Spleen (tissue), 11 donors: ENCODE measurements at regions not wholly inside any gene's neighbourhood (a gene's known extent, or its start where the extent isn't known, plus 50 kb on each side); places are given as distances from the start of the nearest gene placed in this dataset.

Experiments
- DNase-seq: peaks from one replicate; pipeline ENCODE4 v3.0.0-alpha.2; 2020
- H3K27ac ChIP-seq, 8 donors: fragments of 200-600 bp; sonication (generic) in 7 of 8; 1 replicate in 4 of 8; 2 replicates in 4 of 8; pipeline versions ENCODE4 v1.5.0 to v1.8.0; 2016 to 2021; ENCODE audit warnings: inconsistent platforms in 4 of 8, mild to moderate bottlenecking in 4 of 8, moderate library complexity in 1 of 8
- H3K27me3 ChIP-seq, 7 donors: fragments of 200-600 bp; sonication (generic) in 6 of 7; replicated peaks in 1 of 7; 1 replicate in 4 of 7; 2 replicates in 3 of 7; pipeline versions ENCODE4 v1.5.0 to v1.8.0; 2016 to 2021; ENCODE audit warnings: inconsistent platforms in 3 of 7, mild to moderate bottlenecking in 1 of 7
- H3K36me3 ChIP-seq, 6 donors: fragments of 200-600 bp; sonication (generic) in 5 of 6; 1 replicate in 4 of 6; 2 replicates in 2 of 6; pipeline versions ENCODE4 v1.5.0 to v1.8.0; 2016 to 2021; ENCODE audit warnings: inconsistent platforms in 2 of 6
- H3K4me1 ChIP-seq, 6 donors: fragments of 200-600 bp; sonication (generic) in 5 of 6; 1 replicate in 3 of 6; 2 replicates in 3 of 6; pipeline versions ENCODE4 v1.5.0 to v1.8.0; 2016 to 2021; ENCODE audit warnings: inconsistent platforms in 3 of 6
- H3K4me3 ChIP-seq, 8 donors: fragments of 200-600 bp; sonication (generic) in 7 of 8; 1 replicate in 4 of 8; 2 replicates in 4 of 8; pipeline versions ENCODE4 v1.5.0 to v1.8.0; 2016 to 2021; ENCODE audit warnings: inconsistent platforms in 4 of 8, mild to moderate bottlenecking in 4 of 8, moderate library complexity in 2 of 8
- H3K9me3 ChIP-seq, 8 donors: fragments of 200-600 bp; sonication (generic) in 7 of 8; 1 replicate in 4 of 8; 2 replicates in 4 of 8; pipeline versions ENCODE4 v1.5.0 to v1.8.0; 2016 to 2021; ENCODE audit warnings: inconsistent platforms in 4 of 8
- CTCF ChIP-seq, 11 experiments: fragments of 200-600 bp in 7 of 11; fragments of 450-650 bp in 4 of 11; sonication (generic) in 4 of 11; IDR thresholded peaks in 8 of 11; conservative IDR thresholded peaks in 3 of 11; 1 replicate in 7 of 11; 2 replicates in 4 of 11; pipeline versions ENCODE4 v1.4.0 to v1.8.0; 2016 to 2021; ENCODE audit warnings: antibody characterized with exemption in 11 of 11, inconsistent platforms in 4 of 11, mild to moderate bottlenecking in 1 of 11
- POLR2A ChIP-seq, 3 donors: fragments of 450-650 bp; IDR thresholded peaks; one replicate each; pipeline ENCODE4 v1.5.1; 2017; ENCODE audit warnings: antibody characterized with exemption in 3 of 3, mild to moderate bottlenecking in 1 of 3
- POLR2AphosphoS5 ChIP-seq, 3 donors: sonication (generic); formaldehyde crosslinking; IDR thresholded peaks; one replicate each; pipeline ENCODE4 v1.5.1; 2017; ENCODE audit warnings: antibody characterized with exemption in 3 of 3
- WGBS, 5 donors: extraction: QIAGEN DNeasy Blood & Tissue Kit in 3 of 5; methylation state at CpG; one replicate each; pipeline versions ENCODE4 v1.1.5 to v1.1.7; 2013 to 2018; 5-methylcytosine and 5-hydroxymethylcytosine counted together
- intact Hi-C: fragments of 100-400 bp; cut with DNase I; formaldehyde crosslinking; loops from one replicate; pipeline ENCODE4 v1.15.0; 2023; ENCODE audit warnings: low total_unique reads
- donor health status: healthy with polysubstance abuse.
- donor health status: DM: no; HTN: no; CAD: no; lungs with moderate emphysema.
- donor health status: DM: no; HTN: no; CAD: no.
- donor health status: Bipolar disorder and iron deficiency.
- donor health status: healthy.
- donor health status: DM: no; HTN: no; CAD: no.
- donor health status: DM: yes; HTN: yes; CAD: no.

- intact Hi-C loops: no loop called here
- H3K4me1 ChIP-seq: no peaks in the 10 kb centered on the region
- no peaks in the 10 kb centered on the region for H3K36me3 ChIP-seq
- no peaks in the 10 kb centered on the region for H3K27me3 ChIP-seq
- no peak overlapping the region for H3K27ac ChIP-seq
- TF ChIP-seq POLR2AphosphoS5 (IDR thresholded peaks at IDR 0.05) (no peak), CTCF (IDR thresholded peaks at IDR 0.05 in 8 of 11, conservative IDR thresholded peaks at IDR 0.05 in 3 of 11) (no peak), POLR2A (IDR thresholded peaks at IDR 0.05) (no peak)
- peaks cover 0 to 18% (median 6%) of the 10 kb centered on the region in 8 donors for H3K9me3 ChIP-seq
- WGBS, 5 donors: 0 to 43% (median 0%) methylated on average over 1 of the region's 1 CpG
- DNase-seq: no peak
- no peak overlapping the region for H3K4me3 ChIP-seq
These were observed 470.3 kb downstream of the PCDH20 start for GRCh38 chr13:60945396-60945795.

GRCh38 chr13:60944863-60945262 is 470.8 kb downstream of the PCDH20 start:
- TF ChIP-seq CTCF (IDR thresholded peaks at IDR 0.05 in 8 of 11, conservative IDR thresholded peaks at IDR 0.05 in 3 of 11) (no peak), POLR2A (IDR thresholded peaks at IDR 0.05) (no peak), POLR2AphosphoS5 (IDR thresholded peaks at IDR 0.05) (no peak)
- no peak for DNase-seq
- Histone ChIP-seq H3K27me3 (no peaks in the 10 kb centered on the region), H3K9me3 (peaks cover 0 to 13% (median 4%) of the 10 kb centered on the region in 8 donors), H3K4me3 (no peak overlapping the region), H3K36me3 (no peaks in the 10 kb centered on the region), H3K27ac (no peak overlapping the region), H3K4me1 (no peaks in the 10 kb centered on the region)
- 56 to 88% (median 71%) methylated on average over 1 of the region's 1 CpG for WGBS, 5 donors
- intact Hi-C loops: no loop called here

- no peaks in the 10 kb centered on the region for H3K27me3 ChIP-seq
- no peak overlapping the region for H3K4me3 ChIP-seq
- WGBS, 5 donors: 76 to 89% (median 86%) methylated on average over 1 of the region's 1 CpG
- H3K27ac ChIP-seq: no peak overlapping the region
- intact Hi-C loops: no loop called here
- H3K36me3 ChIP-seq: no peaks in the 10 kb centered on the region
- no peaks in the 10 kb centered on the region for H3K4me1 ChIP-seq
- peaks cover 0 to 6% (median 0%) of the 10 kb centered on the region in 8 donors for H3K9me3 ChIP-seq
- DNase-seq: no peak
- TF ChIP-seq CTCF (IDR thresholded peaks at IDR 0.05 in 8 of 11, conservative IDR thresholded peaks at IDR 0.05 in 3 of 11) (no peak), POLR2AphosphoS5 (IDR thresholded peaks at IDR 0.05) (no peak), POLR2A (IDR thresholded peaks at IDR 0.05) (no peak)
These were observed 471.6 kb downstream of the PCDH20 start for GRCh38 chr13:60944016-60944415.

GRCh38 chr13:60936281-60936680 is 479.4 kb downstream of the PCDH20 start:
- no peak overlapping the region for H3K27ac ChIP-seq
- WGBS, 5 donors: 51 to 78% (median 59%) methylated on average over 3 of the region's 3 CpGs
- no peaks in the 10 kb centered on the region for H3K36me3 ChIP-seq
- TF ChIP-seq POLR2AphosphoS5 (IDR thresholded peaks at IDR 0.05): no peak
- no peak for TF ChIP-seq POLR2A (IDR thresholded peaks at IDR 0.05)
- TF ChIP-seq CTCF (IDR thresholded peaks at IDR 0.05 in 8 of 11, conservative IDR thresholded peaks at IDR 0.05 in 3 of 11): no peak
- no peaks in the 10 kb centered on the region for H3K27me3 ChIP-seq
- H3K4me1 ChIP-seq: no peaks in the 10 kb centered on the region
- peaks cover 0 to 3% (median 0%) of the 10 kb centered on the region in 8 donors for H3K9me3 ChIP-seq
- intact Hi-C loops: no loop called here
- DNase-seq: no peak
- H3K4me3 ChIP-seq: no peak overlapping the region
